Breast epithelium (tissue), 4 donors: ENCODE measurements at regions not wholly inside any gene's neighbourhood (a gene's known extent, or its start where the extent isn't known, plus 50 kb on each side); places are given as distances from the start of the nearest gene placed in this dataset.

ENCODE experiments used
- DNase-seq, 2 donors: peaks; one replicate each; pipeline ENCODE4 v3.0.0-alpha.2; 2019; ENCODE audit warnings: low spot score in 2 of 2
- H3K27ac ChIP-seq, 2 donors: fragments of 200-600 bp; sonication (generic) in 1 of 2; one replicate each; pipeline ENCODE4 v1.5.1; 2016 to 2019; ENCODE audit warnings: mild to moderate bottlenecking in 1 of 2
- H3K27me3 ChIP-seq, 2 donors: fragments of 200-600 bp; sonication (generic) in 1 of 2; one replicate each; pipeline versions ENCODE4 v1.5.1 to v1.6.0; 2017 to 2019; ENCODE audit warnings: control low read depth in 1 of 2, mild to moderate bottlenecking in 1 of 2
- H3K36me3 ChIP-seq: fragments of 200-600 bp; one replicate; pipeline ENCODE4 v1.5.1; 2019
- H3K4me1 ChIP-seq, 2 donors: fragments of 200-600 bp; sonication (generic); one replicate each; pipeline ENCODE4 v1.5.1; 2016 to 2019; ENCODE audit warnings: control low read depth in 1 of 2
- H3K4me3 ChIP-seq, 3 donors: fragments of 200-600 bp; sonication (generic); 1 replicate in 2 of 3; 2 replicates in 1 of 3; pipeline ENCODE4 v1.5.1; 2016 to 2019; ENCODE audit warnings: mild to moderate bottlenecking in 3 of 3, moderate library complexity in 2 of 3
- H3K9me3 ChIP-seq, 2 donors: fragments of 200-600 bp; sonication (generic) in 1 of 2; one replicate each; pipeline ENCODE4 v1.5.1; 2016 to 2019; ENCODE audit warnings: control low read depth in 1 of 2
- CTCF ChIP-seq, 3 donors: fragments of 450-650 bp; IDR thresholded peaks; one replicate each; pipeline ENCODE4 v1.5.1; 2016 to 2017; ENCODE audit warnings: antibody characterized with exemption in 3 of 3, mild to moderate bottlenecking in 3 of 3, moderate library complexity in 3 of 3
- POLR2A ChIP-seq: fragments of 450-650 bp; IDR thresholded peaks from one replicate; pipeline ENCODE4 v1.6.1; 2016; ENCODE audit warnings: antibody characterized with exemption, mild to moderate bottlenecking, moderate library complexity
- POLR2AphosphoS5 ChIP-seq, 3 donors: sonication (generic); formaldehyde crosslinking; IDR thresholded peaks; one replicate each; pipeline ENCODE4 v1.6.1; 2017; ENCODE audit warnings: antibody characterized with exemption in 3 of 3
- intact Hi-C: fragments of 100-400 bp; cut with DNase I; formaldehyde crosslinking; loops from one replicate; pipeline ENCODE4 v1.15.1; 2023; ENCODE audit warnings: low total_unique reads

GRCh38 chr14:71231521-71232393 lies 324.5 kb downstream of the PCNX1 start:
- no peak overlapping the region for H3K27ac ChIP-seq
- no peak for DNase-seq
- intact Hi-C loops: no loop called here
- peaks cover 0 to 6% of the 10 kb centered on the region in 2 donors for H3K4me1 ChIP-seq
- no peaks in the 10 kb centered on the region for H3K27me3 ChIP-seq
- no peak overlapping the region for H3K4me3 ChIP-seq
- no peaks in the 10 kb centered on the region for H3K36me3 ChIP-seq
- no peak for TF ChIP-seq POLR2A
- TF ChIP-seq CTCF (IDR thresholded peaks at IDR 0.05): no peak
- TF ChIP-seq POLR2AphosphoS5 (IDR thresholded peaks at IDR 0.05): no peak
- H3K9me3 ChIP-seq: no peaks in the 10 kb centered on the region

GRCh38 chr14:71232506-71232905 lies 325.2 kb downstream of the PCNX1 start:
- no peak for TF ChIP-seq POLR2A
- TF ChIP-seq CTCF (IDR thresholded peaks at IDR 0.05): no peak
- no peak for TF ChIP-seq POLR2AphosphoS5 (IDR thresholded peaks at IDR 0.05)
- H3K4me1 ChIP-seq: peaks cover 0 to 6% of the 10 kb centered on the region in 2 donors
- H3K27me3 ChIP-seq: no peaks in the 10 kb centered on the region
- H3K27ac ChIP-seq: no peak overlapping the region
- no peaks in the 10 kb centered on the region for H3K9me3 ChIP-seq
- no peak for DNase-seq
- no peaks in the 10 kb centered on the region for H3K36me3 ChIP-seq
- intact Hi-C loops: no loop called here
- no peak overlapping the region for H3K4me3 ChIP-seq

- Histone ChIP-seq H3K4me3 (peak overlapping the region in 1 of 3 donors; percentile 46), H3K36me3 (no peaks in the 10 kb centered on the region), H3K9me3 (no peaks in the 10 kb centered on the region), H3K27me3 (no peaks in the 10 kb centered on the region), H3K4me1 (peaks cover 0 to 6% of the 10 kb centered on the region in 2 donors), H3K27ac (peak overlapping the region; percentile 38 to 86)
- no peak for TF ChIP-seq CTCF (IDR thresholded peaks at IDR 0.05)
- TF ChIP-seq POLR2AphosphoS5 (IDR thresholded peaks at IDR 0.05): peak in 1 of 3 donors; percentile 31
- peak in 1 of 2 donors; percentile 71 for DNase-seq
- intact Hi-C loops: no loop called here
These were observed 328.6 kb downstream of the PCNX1 start for GRCh38 chr14:71235875-71236274.

- Histone ChIP-seq H3K36me3 (no peaks in the 10 kb centered on the region), H3K27ac (peak overlapping the region; percentile 38 to 86), H3K4me1 (peaks cover 0 to 6% of the 10 kb centered on the region in 2 donors), H3K27me3 (no peaks in the 10 kb centered on the region), H3K9me3 (no peaks in the 10 kb centered on the region), H3K4me3 (peak overlapping the region in 1 of 3 donors; percentile 46)
- intact Hi-C loops: no loop called here
- DNase-seq: no peak
- TF ChIP-seq CTCF (IDR thresholded peaks at IDR 0.05) (no peak), POLR2AphosphoS5 (IDR thresholded peaks at IDR 0.05) (no peak), POLR2A (no peak)
These were observed 329.2 kb downstream of the PCNX1 start for GRCh38 chr14:71236487-71236886.

GRCh38 chr14:71237556-71237955 lies 330.3 kb downstream of the PCNX1 start:
- no peak for DNase-seq
- no peaks in the 10 kb centered on the region for H3K9me3 ChIP-seq
- H3K4me1 ChIP-seq: peaks cover 0 to 6% of the 10 kb centered on the region in 2 donors
- H3K27me3 ChIP-seq: no peaks in the 10 kb centered on the region
- H3K4me3 ChIP-seq: no peak overlapping the region
- no peaks in the 10 kb centered on the region for H3K36me3 ChIP-seq
- intact Hi-C loops: no loop called here
- H3K27ac ChIP-seq: no peak overlapping the region
- TF ChIP-seq POLR2AphosphoS5 (IDR thresholded peaks at IDR 0.05): no peak
